ENCODE measurements at regions not wholly inside any gene's neighbourhood (a gene's known extent, or its start where the extent isn't known, plus 50 kb on each side); places are given as distances from the start of the nearest gene placed in this dataset.

- Histone ChIP-seq H3K9ac (ENCODE audit: low read length) (no peak overlapping the region), H3K36me3 (ENCODE audit: control insufficient read depth, insufficient read depth, low read length, severe bottlenecking) (no peaks in the 10 kb centered on the region), H3K4me1 (ENCODE audit: control insufficient read depth, insufficient read depth, low read length) (peaks cover 8% of the 10 kb centered on the region), H3K27me3 (replicated peaks; ENCODE audit: control insufficient read depth, insufficient read depth, low read length) (no peaks in the 10 kb centered on the region), H3K9me3 (ENCODE audit: control insufficient read depth, low read length) (no peaks in the 10 kb centered on the region), H3K4me3 (ENCODE audit: low read length) (no peak overlapping the region)
- no peak for DNase-seq (ENCODE audit: low read depth)
Observed at GRCh38 chr5:115386657-115387056, 90.2 kb upstream of the CCDC112 start.

- Histone ChIP-seq H3K4me1 (ENCODE audit: control insufficient read depth, insufficient read depth, low read length) (peaks cover 14% of the 10 kb centered on the region), H3K9me3 (ENCODE audit: control insufficient read depth, low read length) (no peaks in the 10 kb centered on the region), H3K36me3 (ENCODE audit: control insufficient read depth, insufficient read depth, low read length, severe bottlenecking) (no peaks in the 10 kb centered on the region), H3K9ac (ENCODE audit: low read length) (no peak overlapping the region), H3K4me3 (ENCODE audit: low read length) (no peak overlapping the region), H3K27me3 (replicated peaks; ENCODE audit: control insufficient read depth, insufficient read depth, low read length) (no peaks in the 10 kb centered on the region)
- no peak for DNase-seq (ENCODE audit: low read depth)
Observed at GRCh38 chr5:115384587-115385375, 88.3 kb upstream of the CCDC112 start.

- Histone ChIP-seq H3K4me1 (ENCODE audit: control insufficient read depth, insufficient read depth, low read length) (peaks cover 9% of the 10 kb centered on the region), H3K36me3 (ENCODE audit: control insufficient read depth, insufficient read depth, low read length, severe bottlenecking) (no peaks in the 10 kb centered on the region), H3K27me3 (replicated peaks; ENCODE audit: control insufficient read depth, insufficient read depth, low read length) (no peaks in the 10 kb centered on the region), H3K9ac (ENCODE audit: low read length) (no peak overlapping the region), H3K9me3 (ENCODE audit: control insufficient read depth, low read length) (no peaks in the 10 kb centered on the region), H3K4me3 (ENCODE audit: low read length) (no peak overlapping the region)
- peak; percentile 32 for DNase-seq (ENCODE audit: low read depth)
Observed at GRCh38 chr5:115382989-115383388, 86.5 kb upstream of the CCDC112 start.

- Histone ChIP-seq H3K4me1 (ENCODE audit: control insufficient read depth, insufficient read depth, low read length) (peaks cover 15% of the 10 kb centered on the region), H3K9me3 (ENCODE audit: control insufficient read depth, low read length) (no peaks in the 10 kb centered on the region), H3K27me3 (replicated peaks; ENCODE audit: control insufficient read depth, insufficient read depth, low read length) (no peaks in the 10 kb centered on the region), H3K9ac (ENCODE audit: low read length) (no peak overlapping the region), H3K36me3 (ENCODE audit: control insufficient read depth, insufficient read depth, low read length, severe bottlenecking) (no peaks in the 10 kb centered on the region), H3K4me3 (ENCODE audit: low read length) (no peak overlapping the region)
- no peak for DNase-seq (ENCODE audit: low read depth)
Observed at GRCh38 chr5:115381911-115382662, 85.6 kb upstream of the CCDC112 start.

- no peaks in the 10 kb centered on the region for H3K27me3 ChIP-seq (replicated peaks; ENCODE audit: control insufficient read depth, insufficient read depth, low read length)
Observed at GRCh38 chr5:115379622-115380344, 83.3 kb upstream of the CCDC112 start.

GRCh38 chr5:115378754-115379153, 82.3 kb upstream of the CCDC112 start:
- Histone ChIP-seq H3K4me1 (ENCODE audit: control insufficient read depth, insufficient read depth, low read length) (peaks cover 35% of the 10 kb centered on the region), H3K9me3 (ENCODE audit: control insufficient read depth, low read length) (no peaks in the 10 kb centered on the region), H3K4me3 (ENCODE audit: low read length) (no peak overlapping the region), H3K36me3 (ENCODE audit: control insufficient read depth, insufficient read depth, low read length, severe bottlenecking) (no peaks in the 10 kb centered on the region), H3K27me3 (replicated peaks; ENCODE audit: control insufficient read depth, insufficient read depth, low read length) (no peaks in the 10 kb centered on the region), H3K9ac (ENCODE audit: low read length) (no peak overlapping the region)
- no peak for DNase-seq (ENCODE audit: low read depth)

More at GRCh38 chr5:115379622-115380344, 83.3 kb upstream of the CCDC112 start:
- Histone ChIP-seq H3K36me3 (ENCODE audit: control insufficient read depth, insufficient read depth, low read length, severe bottlenecking) (no peaks in the 10 kb centered on the region), H3K9me3 (ENCODE audit: control insufficient read depth, low read length) (no peaks in the 10 kb centered on the region), H3K4me3 (ENCODE audit: low read length) (no peak overlapping the region), H3K9ac (ENCODE audit: low read length) (no peak overlapping the region), H3K4me1 (ENCODE audit: control insufficient read depth, insufficient read depth, low read length) (peaks cover 33% of the 10 kb centered on the region)
- DNase-seq (ENCODE audit: low read depth): no peak

- peak; percentile 89 for DNase-seq (ENCODE audit: low read depth)
- H3K9me3 ChIP-seq (ENCODE audit: control insufficient read depth, low read length): no peaks in the 10 kb centered on the region
- no peaks in the 10 kb centered on the region for H3K27me3 ChIP-seq (replicated peaks; ENCODE audit: control insufficient read depth, insufficient read depth, low read length)
- H3K9ac ChIP-seq (ENCODE audit: low read length): peak overlapping the region; percentile 34
- peak overlapping the region; percentile 26 for H3K4me3 ChIP-seq (ENCODE audit: low read length)
- peaks cover 36% of the 10 kb centered on the region for H3K4me1 ChIP-seq (ENCODE audit: control insufficient read depth, insufficient read depth, low read length)
- H3K36me3 ChIP-seq (ENCODE audit: control insufficient read depth, insufficient read depth, low read length, severe bottlenecking): no peaks in the 10 kb centered on the region
Observed at GRCh38 chr5:115377468-115378217, 81.2 kb upstream of the CCDC112 start.

GRCh38 chr5:115375893-115376292, 79.4 kb upstream of the CCDC112 start:
- Histone ChIP-seq H3K4me3 (ENCODE audit: low read length) (no peak overlapping the region), H3K27me3 (replicated peaks; ENCODE audit: control insufficient read depth, insufficient read depth, low read length) (no peaks in the 10 kb centered on the region), H3K9ac (ENCODE audit: low read length) (no peak overlapping the region), H3K9me3 (ENCODE audit: control insufficient read depth, low read length) (no peaks in the 10 kb centered on the region), H3K4me1 (ENCODE audit: control insufficient read depth, insufficient read depth, low read length) (peaks cover 43% of the 10 kb centered on the region), H3K36me3 (ENCODE audit: control insufficient read depth, insufficient read depth, low read length, severe bottlenecking) (no peaks in the 10 kb centered on the region)
- DNase-seq (ENCODE audit: low read depth): no peak

GRCh38 chr5:115374057-115374775, 77.8 kb upstream of the CCDC112 start:
- no peaks in the 10 kb centered on the region for H3K36me3 ChIP-seq (ENCODE audit: control insufficient read depth, insufficient read depth, low read length, severe bottlenecking)
- peaks cover 43% of the 10 kb centered on the region for H3K4me1 ChIP-seq (ENCODE audit: control insufficient read depth, insufficient read depth, low read length)
- H3K27me3 ChIP-seq (replicated peaks; ENCODE audit: control insufficient read depth, insufficient read depth, low read length): no peaks in the 10 kb centered on the region
- H3K4me3 ChIP-seq (ENCODE audit: low read length): no peak overlapping the region
- DNase-seq (ENCODE audit: low read depth): no peak
- no peaks in the 10 kb centered on the region for H3K9me3 ChIP-seq (ENCODE audit: control insufficient read depth, low read length)
- no peak overlapping the region for H3K9ac ChIP-seq (ENCODE audit: low read length)

- H3K4me1 ChIP-seq (ENCODE audit: control insufficient read depth, insufficient read depth, low read length): peaks cover 34% of the 10 kb centered on the region
- H3K36me3 ChIP-seq (ENCODE audit: control insufficient read depth, insufficient read depth, low read length, severe bottlenecking): no peaks in the 10 kb centered on the region
Observed at GRCh38 chr5:115372146-115372545, 75.7 kb upstream of the CCDC112 start.

More at GRCh38 chr5:115372146-115372545, 75.7 kb upstream of the CCDC112 start:
- Histone ChIP-seq H3K4me3 (ENCODE audit: low read length) (peak overlapping the region; percentile 18), H3K27me3 (replicated peaks; ENCODE audit: control insufficient read depth, insufficient read depth, low read length) (no peaks in the 10 kb centered on the region), H3K9ac (ENCODE audit: low read length) (peak overlapping the region; percentile 43), H3K9me3 (ENCODE audit: control insufficient read depth, low read length) (no peaks in the 10 kb centered on the region)
- DNase-seq (ENCODE audit: low read depth): no peak

Data from adipocyte (in vitro differentiated cells).